ENCODE measurements at regions not wholly inside any gene's neighbourhood (a gene's known extent, or its start where the extent isn't known, plus 50 kb on each side); places are given as distances from the start of the nearest gene placed in this dataset.

DNA sequence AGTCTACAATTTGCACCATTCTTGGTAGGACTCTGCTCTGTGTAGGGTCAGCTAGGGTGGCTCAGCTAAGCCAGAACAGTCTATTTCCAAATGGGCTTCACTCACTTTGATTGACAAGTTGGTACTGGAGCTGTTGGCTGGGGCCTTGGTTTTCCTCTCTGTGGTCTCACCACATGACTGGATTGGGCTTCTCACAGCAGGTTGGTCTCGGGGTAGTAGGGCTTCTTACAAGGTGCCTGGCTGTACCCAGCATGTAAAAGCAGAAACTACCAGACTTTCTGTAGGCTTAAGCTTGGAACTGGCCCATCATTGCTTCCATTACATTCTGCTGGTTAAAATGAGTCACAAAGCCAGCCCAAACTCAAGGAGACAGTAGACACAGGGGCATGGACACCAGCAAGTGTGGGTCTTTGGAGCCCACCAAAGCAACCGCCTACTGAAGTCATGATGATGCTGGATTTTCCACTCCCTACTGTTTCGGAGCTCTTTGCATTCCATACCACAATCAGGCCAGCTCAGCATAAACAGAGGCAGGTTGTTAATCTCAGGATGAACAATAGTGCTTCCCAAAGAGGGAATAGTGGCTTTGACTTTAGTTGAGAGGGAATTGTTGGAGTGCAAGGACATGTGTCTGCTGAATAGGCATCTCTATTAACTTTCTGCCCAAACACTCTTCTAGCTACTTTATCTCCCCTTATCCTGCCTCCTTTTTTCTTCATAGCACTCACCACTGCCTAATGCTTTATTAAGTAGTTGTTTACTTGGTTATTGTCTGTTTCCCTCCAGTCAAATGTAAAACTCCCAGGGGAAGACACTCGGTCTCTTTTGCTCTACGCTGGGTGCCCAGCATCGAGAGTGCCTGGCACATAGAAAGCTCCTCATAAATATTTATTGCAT, 78.0 kb upstream of the RARB start:
- Mint-ChIP-seq H3K4me3 (ENCODE audit: unreplicated experiment) (no peak overlapping the region), H3K36me3 (ENCODE audit: insufficient read depth, unreplicated experiment) (no peaks in the 10 kb centered on the region), H3K27me3 (ENCODE audit: insufficient read depth, unreplicated experiment) (no peaks in the 10 kb centered on the region), H3K4me1 (ENCODE audit: low read depth, unreplicated experiment) (no peaks in the 10 kb centered on the region), H3K9me3 (ENCODE audit: unreplicated experiment) (no peaks in the 10 kb centered on the region), H3K27ac (ENCODE audit: unreplicated experiment) (no peak overlapping the region)
- no peaks in the 10 kb centered on the region for H3K9me3 ChIP-seq
- H3K4me1 ChIP-seq = no peaks in the 10 kb centered on the region
- H3K27me3 ChIP-seq (replicated peaks; ENCODE audit: control insufficient read depth, insufficient read depth, low read length) = no peaks in the 10 kb centered on the region
- BruUV-seq (replicated peaks) = no TSS peak
- no peak for DNase-seq
- ChIA-PET POLR2A (no interaction called here), CTCF (no interaction called here)
- H3K36me3 ChIP-seq (ENCODE audit: control insufficient read depth, insufficient read depth, low read length) = no peaks in the 10 kb centered on the region
- H3K4me3 ChIP-seq (ENCODE audit: low read depth, low read length) = no peak overlapping the region
- TF ChIP-seq, protein P1, sequence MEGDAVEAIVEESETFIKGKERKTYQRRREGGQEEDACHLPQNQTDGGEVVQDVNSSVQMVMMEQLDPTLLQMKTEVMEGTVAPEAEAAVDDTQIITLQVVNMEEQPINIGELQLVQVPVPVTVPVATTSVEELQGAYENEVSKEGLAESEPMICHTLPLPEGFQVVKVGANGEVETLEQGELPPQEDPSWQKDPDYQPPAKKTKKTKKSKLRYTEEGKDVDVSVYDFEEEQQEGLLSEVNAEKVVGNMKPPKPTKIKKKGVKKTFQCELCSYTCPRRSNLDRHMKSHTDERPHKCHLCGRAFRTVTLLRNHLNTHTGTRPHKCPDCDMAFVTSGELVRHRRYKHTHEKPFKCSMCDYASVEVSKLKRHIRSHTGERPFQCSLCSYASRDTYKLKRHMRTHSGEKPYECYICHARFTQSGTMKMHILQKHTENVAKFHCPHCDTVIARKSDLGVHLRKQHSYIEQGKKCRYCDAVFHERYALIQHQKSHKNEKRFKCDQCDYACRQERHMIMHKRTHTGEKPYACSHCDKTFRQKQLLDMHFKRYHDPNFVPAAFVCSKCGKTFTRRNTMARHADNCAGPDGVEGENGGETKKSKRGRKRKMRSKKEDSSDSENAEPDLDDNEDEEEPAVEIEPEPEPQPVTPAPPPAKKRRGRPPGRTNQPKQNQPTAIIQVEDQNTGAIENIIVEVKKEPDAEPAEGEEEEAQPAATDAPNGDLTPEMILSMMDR (IDR thresholded peaks at IDR 0.05; ENCODE audit: insufficient read depth in 1 of 2, low read depth in 1 of 2, low read length in 1 of 2, severe bottlenecking in 1 of 2, unreplicated experiment in 1 of 2) = no peak
- intact Hi-C loops (cut with micrococcal nuclease; ENCODE audit: unreplicated experiment) = no loop called here

DNA sequence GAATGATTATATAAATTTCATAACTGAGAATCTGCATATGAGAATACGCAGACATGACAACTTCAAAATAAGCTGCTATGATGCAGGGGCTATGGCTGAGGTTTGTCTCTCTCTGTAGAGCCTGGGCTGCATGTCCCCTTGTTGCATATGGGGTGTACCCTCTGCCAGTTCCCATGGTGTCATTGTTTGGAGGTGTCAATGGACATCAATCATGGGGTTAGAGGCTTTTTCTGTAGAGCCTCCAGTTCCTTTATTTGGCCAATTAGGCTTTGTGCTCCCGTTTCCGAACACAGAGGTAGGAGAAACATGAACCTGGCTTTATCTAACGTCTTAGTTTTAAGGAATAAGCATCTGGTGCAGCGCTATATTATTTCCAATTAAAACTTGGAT, 77.3 kb upstream of the RARB start:
- H3K9me3 ChIP-seq = no peaks in the 10 kb centered on the region
- TF ChIP-seq, protein P1 (IDR thresholded peaks at IDR 0.05; ENCODE audit: insufficient read depth in 1 of 2, low read depth in 1 of 2, low read length in 1 of 2, severe bottlenecking in 1 of 2, unreplicated experiment in 1 of 2) = no peak
- H3K27me3 Mint-ChIP-seq (ENCODE audit: insufficient read depth, unreplicated experiment) = no peaks in the 10 kb centered on the region
- ChIA-PET POLR2A (no interaction called here), CTCF (no interaction called here)
- H3K9me3 Mint-ChIP-seq (ENCODE audit: unreplicated experiment) = no peaks in the 10 kb centered on the region
- intact Hi-C loops (cut with micrococcal nuclease; ENCODE audit: unreplicated experiment) = no loop called here
- no peak overlapping the region for H3K4me3 Mint-ChIP-seq (ENCODE audit: unreplicated experiment)
- H3K36me3 Mint-ChIP-seq (ENCODE audit: insufficient read depth, unreplicated experiment) = no peaks in the 10 kb centered on the region
- DNase-seq = no peak
- H3K4me3 ChIP-seq (ENCODE audit: low read depth, low read length) = no peak overlapping the region
- no peaks in the 10 kb centered on the region for H3K27me3 ChIP-seq (replicated peaks; ENCODE audit: control insufficient read depth, insufficient read depth, low read length)
- H3K4me1 ChIP-seq = no peaks in the 10 kb centered on the region
- no peaks in the 10 kb centered on the region for H3K4me1 Mint-ChIP-seq (ENCODE audit: low read depth, unreplicated experiment)
- BruUV-seq (replicated peaks) = no TSS peak
- H3K27ac Mint-ChIP-seq (ENCODE audit: unreplicated experiment) = no peak overlapping the region
- no peaks in the 10 kb centered on the region for H3K36me3 ChIP-seq (ENCODE audit: control insufficient read depth, insufficient read depth, low read length)

DNA sequence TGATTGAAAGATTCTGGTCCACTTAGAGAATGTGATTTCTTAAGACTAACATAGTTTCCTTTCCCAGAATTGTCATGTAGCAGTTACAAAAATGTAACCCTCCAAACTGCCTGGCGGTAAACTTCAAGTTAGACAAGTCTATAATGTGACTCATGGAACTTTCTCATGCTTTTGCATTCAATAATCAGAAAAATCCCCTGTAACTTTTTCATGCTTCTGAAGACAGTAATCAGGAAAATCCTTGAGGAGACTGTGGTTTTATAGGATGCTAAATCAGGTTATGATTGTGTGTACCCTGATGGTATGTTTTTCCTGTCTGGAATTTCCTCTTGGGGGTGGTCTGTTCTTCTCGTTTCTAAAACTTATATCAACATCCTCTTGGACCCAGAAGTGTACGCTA, 74.0 kb upstream of the RARB start:
- no TSS peak for BruUV-seq (replicated peaks)
- no peaks in the 10 kb centered on the region for H3K4me1 ChIP-seq
- Mint-ChIP-seq H3K4me1 (ENCODE audit: low read depth, unreplicated experiment) (no peaks in the 10 kb centered on the region), H3K27ac (ENCODE audit: unreplicated experiment) (no peak overlapping the region), H3K27me3 (ENCODE audit: insufficient read depth, unreplicated experiment) (no peaks in the 10 kb centered on the region), H3K9me3 (ENCODE audit: unreplicated experiment) (peaks cover 4% of the 10 kb centered on the region), H3K4me3 (ENCODE audit: unreplicated experiment) (no peak overlapping the region), H3K36me3 (ENCODE audit: insufficient read depth, unreplicated experiment) (no peaks in the 10 kb centered on the region)
- H3K9me3 ChIP-seq = no peaks in the 10 kb centered on the region
- ChIA-PET POLR2A (no interaction called here), CTCF (no interaction called here)
- H3K36me3 ChIP-seq (ENCODE audit: control insufficient read depth, insufficient read depth, low read length) = no peaks in the 10 kb centered on the region
- TF ChIP-seq, protein P1 (IDR thresholded peaks at IDR 0.05; ENCODE audit: insufficient read depth in 1 of 2, low read depth in 1 of 2, low read length in 1 of 2, severe bottlenecking in 1 of 2, unreplicated experiment in 1 of 2) = no peak
- no peak for DNase-seq
- intact Hi-C loops (cut with micrococcal nuclease; ENCODE audit: unreplicated experiment) = no loop called here
- no peak overlapping the region for H3K4me3 ChIP-seq (ENCODE audit: low read depth, low read length)
- H3K27me3 ChIP-seq (replicated peaks; ENCODE audit: control insufficient read depth, insufficient read depth, low read length) = no peaks in the 10 kb centered on the region

All from Caco-2 (cell line).